ENCODE measurements at regions not wholly inside any gene's neighbourhood (a gene's known extent, or its start where the extent isn't known, plus 50 kb on each side); places are given as distances from the start of the nearest gene placed in this dataset.

DNA sequence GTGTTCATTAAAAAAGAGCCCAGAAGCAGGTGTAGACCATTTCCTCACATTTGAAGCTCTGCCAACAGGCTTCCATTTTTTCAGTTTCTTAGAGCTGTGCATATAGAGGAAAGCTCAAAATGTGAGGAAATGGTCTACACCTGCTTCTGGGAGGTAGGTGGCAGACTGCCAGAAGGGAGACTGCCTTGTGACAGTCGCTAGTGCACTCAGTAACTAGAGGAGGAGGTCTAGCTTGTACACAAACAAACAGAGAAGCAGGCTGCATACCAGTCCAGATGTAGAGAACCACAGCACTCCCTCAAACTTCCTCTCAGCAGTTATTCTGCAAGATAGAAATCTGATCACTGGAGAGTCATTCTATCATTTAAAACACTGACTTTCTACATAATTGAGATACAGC, 800.2 kb downstream of the EFNB2 start:
- Histone ChIP-seq H3K4me3 (ENCODE audit: low read depth in 1 of 3, low read length in 3 of 3) (no peak overlapping the region), H3K36me3 (ENCODE audit: control insufficient read depth in 3 of 3, insufficient read depth in 2 of 3, low read depth in 1 of 3, low read length in 3 of 3) (no peaks in the 10 kb centered on the region), H3K9me3 (ENCODE audit: control insufficient read depth in 2 of 2, insufficient read depth in 1 of 2, low read depth in 1 of 2, low read length in 1 of 2) (no peaks in the 10 kb centered on the region), H3K4me1 (ENCODE audit: control insufficient read depth in 3 of 3, insufficient read depth in 2 of 3, low read depth in 1 of 3, low read length in 2 of 3) (no peaks in the 10 kb centered on the region), H3K27me3 (ENCODE audit: control insufficient read depth in 3 of 3, insufficient read depth in 3 of 3, low read length in 3 of 3) (peaks cover 0 to under 1% (median 0%) of the 10 kb centered on the region in 3 donors), H3K27ac (ENCODE audit: low read depth in 1 of 3, low read length in 2 of 3) (no peak overlapping the region)
- WGBS, 3 donors, result 5 to 26% (median 8%) methylated on average over 1 of the region's 1 CpG
- DNase-seq, result no peak
- FAIRE-seq, result no peak

DNA sequence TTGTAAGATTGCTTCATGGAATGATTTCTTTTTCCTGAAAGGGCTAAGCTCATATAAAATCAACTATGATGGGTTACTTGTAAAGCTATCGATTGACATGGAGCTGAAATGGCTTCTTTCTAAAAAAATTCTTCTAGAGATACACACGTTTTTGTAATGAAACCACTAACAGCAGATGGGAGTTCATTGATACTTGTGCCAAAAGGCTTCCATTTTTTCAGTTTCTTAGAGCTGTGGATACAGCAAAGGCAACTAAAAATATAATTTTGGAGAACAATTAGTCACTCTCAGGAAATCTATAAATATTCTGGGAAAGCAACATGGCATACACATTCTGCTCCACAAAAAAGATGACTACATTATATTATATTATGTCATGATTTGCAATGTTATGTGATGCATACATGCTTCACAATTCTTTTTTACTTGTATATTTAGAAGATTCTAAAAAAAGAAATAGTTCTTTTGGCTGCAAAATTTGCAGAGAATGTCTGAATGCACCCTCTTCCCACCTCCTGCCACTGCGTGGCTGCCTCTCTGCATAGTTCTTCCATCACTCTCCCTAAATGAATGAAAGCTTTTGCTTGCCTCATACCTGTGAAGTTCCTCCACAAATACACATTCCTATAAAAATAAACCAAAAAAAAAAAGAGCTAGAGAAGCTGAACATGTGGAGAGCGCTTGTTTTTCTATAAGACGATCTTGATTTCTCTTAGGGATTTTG, 802.5 kb downstream of the EFNB2 start:
- no peak overlapping the region for H3K27ac ChIP-seq (ENCODE audit: low read depth in 1 of 3, low read length in 2 of 3)
- no peak for FAIRE-seq
- H3K27me3 ChIP-seq (ENCODE audit: control insufficient read depth in 3 of 3, insufficient read depth in 3 of 3, low read length in 3 of 3), result peaks cover 0 to 1% (median 0%) of the 10 kb centered on the region in 3 donors
- no peaks in the 10 kb centered on the region for H3K36me3 ChIP-seq (ENCODE audit: control insufficient read depth in 3 of 3, insufficient read depth in 2 of 3, low read depth in 1 of 3, low read length in 3 of 3)
- no peaks in the 10 kb centered on the region for H3K4me1 ChIP-seq (ENCODE audit: control insufficient read depth in 3 of 3, insufficient read depth in 2 of 3, low read depth in 1 of 3, low read length in 2 of 3)
- no peak for DNase-seq
- WGBS, 3 donors, result 83 to 89% (median 84%) methylated on average over 5 of the region's 5 CpGs
- no peaks in the 10 kb centered on the region for H3K9me3 ChIP-seq (ENCODE audit: control insufficient read depth in 2 of 2, insufficient read depth in 1 of 2, low read depth in 1 of 2, low read length in 1 of 2)
- H3K4me3 ChIP-seq (ENCODE audit: low read depth in 1 of 3, low read length in 3 of 3), result no peak overlapping the region

DNA sequence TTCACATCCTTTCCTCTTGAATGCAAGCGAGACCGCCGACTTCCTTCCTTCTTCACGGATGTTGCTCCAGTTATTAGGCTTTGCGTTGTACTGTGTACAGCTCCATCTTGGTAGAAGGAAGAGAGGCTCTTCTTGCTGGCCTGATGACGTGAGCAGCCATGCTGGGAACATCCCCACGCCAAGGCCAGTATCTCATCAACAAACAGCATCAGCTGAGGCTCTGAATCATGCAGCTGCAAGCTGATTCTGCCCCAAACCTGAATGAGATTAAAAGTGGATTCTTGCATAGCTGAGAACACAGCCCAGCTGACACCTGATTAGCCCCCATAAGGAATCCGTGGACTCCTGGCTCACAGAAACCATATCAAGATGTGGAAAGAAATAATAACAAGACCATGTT, 809.6 kb downstream of the EFNB2 start:
- WGBS, 3 donors, result 89 to 92% (median 89%) methylated on average over 8 of the region's 8 CpGs
- Histone ChIP-seq H3K36me3 (ENCODE audit: control insufficient read depth in 3 of 3, insufficient read depth in 2 of 3, low read depth in 1 of 3, low read length in 3 of 3) (no peaks in the 10 kb centered on the region), H3K27ac (ENCODE audit: low read depth in 1 of 3, low read length in 2 of 3) (no peak overlapping the region), H3K4me3 (ENCODE audit: low read depth in 1 of 3, low read length in 3 of 3) (no peak overlapping the region), H3K27me3 (ENCODE audit: control insufficient read depth in 3 of 3, insufficient read depth in 3 of 3, low read length in 3 of 3) (peaks cover 0 to 1% (median 0%) of the 10 kb centered on the region in 3 donors), H3K9me3 (ENCODE audit: control insufficient read depth in 2 of 2, insufficient read depth in 1 of 2, low read depth in 1 of 2, low read length in 1 of 2) (no peaks in the 10 kb centered on the region), H3K4me1 (ENCODE audit: control insufficient read depth in 3 of 3, insufficient read depth in 2 of 3, low read depth in 1 of 3, low read length in 2 of 3) (no peaks in the 10 kb centered on the region)
- no peak for DNase-seq
- FAIRE-seq, result no peak

DNA sequence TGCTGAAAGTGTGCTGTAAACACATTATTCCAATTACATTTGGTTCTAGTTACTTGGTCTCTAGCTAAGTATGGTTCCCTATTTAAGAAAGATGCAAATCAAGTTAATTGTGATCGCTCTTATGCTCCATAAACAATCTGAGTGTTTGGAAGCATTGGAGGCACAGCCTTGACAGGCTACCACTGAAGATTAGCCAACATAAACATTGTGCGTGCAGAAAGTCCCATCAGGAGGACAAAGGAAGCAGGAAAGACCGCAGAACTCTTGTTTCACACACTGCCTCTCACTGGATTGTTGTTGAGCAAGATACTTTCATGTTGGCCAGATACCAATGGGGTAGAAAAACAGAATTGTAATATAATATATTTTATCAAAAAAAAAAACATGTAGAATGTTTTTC, 814.4 kb downstream of the EFNB2 start:
- WGBS, 3 donors, result 54 to 85% (median 81%) methylated on average over 3 of the region's 3 CpGs
- no peaks in the 10 kb centered on the region for H3K36me3 ChIP-seq (ENCODE audit: control insufficient read depth in 3 of 3, insufficient read depth in 2 of 3, low read depth in 1 of 3, low read length in 3 of 3)
- DNase-seq, result no peak
- H3K27me3 ChIP-seq (ENCODE audit: control insufficient read depth in 3 of 3, insufficient read depth in 3 of 3, low read length in 3 of 3), result no peaks in the 10 kb centered on the region
- no peaks in the 10 kb centered on the region for H3K4me1 ChIP-seq (ENCODE audit: control insufficient read depth in 3 of 3, insufficient read depth in 2 of 3, low read depth in 1 of 3, low read length in 2 of 3)
- no peaks in the 10 kb centered on the region for H3K9me3 ChIP-seq (ENCODE audit: control insufficient read depth in 2 of 2, insufficient read depth in 1 of 2, low read depth in 1 of 2, low read length in 1 of 2)
- FAIRE-seq, result no peak
- no peak overlapping the region for H3K4me3 ChIP-seq (ENCODE audit: low read depth in 1 of 3, low read length in 3 of 3)
- no peak overlapping the region for H3K27ac ChIP-seq (ENCODE audit: low read depth in 1 of 3, low read length in 2 of 3)

DNA sequence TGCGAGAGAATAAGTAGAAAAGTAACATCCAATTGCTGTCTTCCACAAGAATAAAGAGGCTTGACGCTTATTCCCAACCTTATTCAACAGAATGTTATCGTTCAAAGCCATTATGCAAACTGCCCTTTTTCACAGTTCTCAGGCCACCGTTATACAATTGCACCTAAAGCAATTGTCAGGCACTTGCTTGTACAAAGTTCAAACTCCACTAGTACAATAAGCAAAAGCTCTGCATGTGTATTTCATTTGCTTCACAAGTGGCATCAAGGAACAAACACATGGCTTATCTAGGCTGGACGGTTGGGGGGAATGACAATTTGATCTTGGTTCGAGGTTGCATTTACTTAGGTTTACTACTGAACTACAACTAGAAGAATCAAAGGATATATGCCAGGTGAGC, 815.6 kb downstream of the EFNB2 start:
- no peak overlapping the region for H3K4me3 ChIP-seq (ENCODE audit: low read depth in 1 of 3, low read length in 3 of 3)
- no peaks in the 10 kb centered on the region for H3K36me3 ChIP-seq (ENCODE audit: control insufficient read depth in 3 of 3, insufficient read depth in 2 of 3, low read depth in 1 of 3, low read length in 3 of 3)
- H3K4me1 ChIP-seq (ENCODE audit: control insufficient read depth in 3 of 3, insufficient read depth in 2 of 3, low read depth in 1 of 3, low read length in 2 of 3), result no peaks in the 10 kb centered on the region
- no peak overlapping the region for H3K27ac ChIP-seq (ENCODE audit: low read depth in 1 of 3, low read length in 2 of 3)
- WGBS, 3 donors, result 12 to 65% (median 24%) methylated on average over 6 of the region's 6 CpGs
- H3K9me3 ChIP-seq (ENCODE audit: control insufficient read depth in 2 of 2, insufficient read depth in 1 of 2, low read depth in 1 of 2, low read length in 1 of 2), result no peaks in the 10 kb centered on the region
- no peaks in the 10 kb centered on the region for H3K27me3 ChIP-seq (ENCODE audit: control insufficient read depth in 3 of 3, insufficient read depth in 3 of 3, low read length in 3 of 3)
- FAIRE-seq (no peak), DNase-seq (peak; percentile 68)

DNA sequence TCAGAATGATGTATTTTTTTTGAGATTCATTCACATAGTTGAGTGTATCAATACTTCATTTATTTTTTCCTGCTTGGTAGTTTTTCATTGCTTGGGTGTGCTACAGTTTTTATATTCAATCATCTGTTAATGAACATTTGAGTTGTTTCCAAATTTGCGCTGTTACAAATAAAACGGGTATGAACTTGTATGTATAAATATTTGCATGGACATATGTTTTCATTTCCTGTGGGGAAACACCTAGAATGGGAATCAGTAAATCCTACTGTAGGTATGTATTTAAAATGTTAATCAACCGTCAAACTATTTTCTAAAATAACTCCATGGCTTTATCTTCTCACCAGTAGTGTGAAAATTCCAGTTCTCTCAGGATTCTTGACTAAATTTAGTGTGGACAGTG, 826.3 kb downstream of the EFNB2 start:
- FAIRE-seq (no peak), DNase-seq (no peak)
- Histone ChIP-seq H3K27me3 (ENCODE audit: control insufficient read depth in 3 of 3, insufficient read depth in 3 of 3, low read length in 3 of 3) (no peaks in the 10 kb centered on the region), H3K4me1 (ENCODE audit: control insufficient read depth in 3 of 3, insufficient read depth in 2 of 3, low read depth in 1 of 3, low read length in 2 of 3) (no peaks in the 10 kb centered on the region), H3K9me3 (ENCODE audit: control insufficient read depth in 2 of 2, insufficient read depth in 1 of 2, low read depth in 1 of 2, low read length in 1 of 2) (no peaks in the 10 kb centered on the region), H3K27ac (ENCODE audit: low read depth in 1 of 3, low read length in 2 of 3) (no peak overlapping the region), H3K4me3 (ENCODE audit: low read depth in 1 of 3, low read length in 3 of 3) (no peak overlapping the region), H3K36me3 (ENCODE audit: control insufficient read depth in 3 of 3, insufficient read depth in 2 of 3, low read depth in 1 of 3, low read length in 3 of 3) (no peaks in the 10 kb centered on the region)
- WGBS, 3 donors, result 78 to 91% (median 87%) methylated on average over 3 of the region's 3 CpGs

DNA sequence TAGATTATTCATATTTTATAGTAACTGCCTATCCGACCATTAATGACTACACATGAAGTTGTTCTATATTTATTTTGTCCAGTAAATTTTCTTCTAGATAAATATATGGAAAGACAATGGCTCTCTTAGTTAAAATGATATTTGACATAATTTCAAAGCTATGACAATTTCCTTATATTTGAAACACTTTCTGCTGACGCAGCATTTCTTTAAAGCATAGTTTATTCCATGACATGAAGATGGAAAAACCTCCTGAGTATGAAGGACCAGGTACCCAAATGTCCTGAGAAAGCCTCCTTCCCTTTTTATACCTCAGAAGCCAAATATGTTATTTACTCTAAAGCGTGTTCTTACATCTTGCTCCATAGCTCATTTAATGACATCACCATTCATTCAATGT, 831.6 kb downstream of the EFNB2 start:
- Histone ChIP-seq H3K9me3 (ENCODE audit: control insufficient read depth in 2 of 2, insufficient read depth in 1 of 2, low read depth in 1 of 2, low read length in 1 of 2) (no peaks in the 10 kb centered on the region), H3K27me3 (ENCODE audit: control insufficient read depth in 3 of 3, insufficient read depth in 3 of 3, low read length in 3 of 3) (no peaks in the 10 kb centered on the region), H3K4me3 (ENCODE audit: low read depth in 1 of 3, low read length in 3 of 3) (no peak overlapping the region), H3K36me3 (ENCODE audit: control insufficient read depth in 3 of 3, insufficient read depth in 2 of 3, low read depth in 1 of 3, low read length in 3 of 3) (no peaks in the 10 kb centered on the region), H3K27ac (ENCODE audit: low read depth in 1 of 3, low read length in 2 of 3) (no peak overlapping the region), H3K4me1 (ENCODE audit: control insufficient read depth in 3 of 3, insufficient read depth in 2 of 3, low read depth in 1 of 3, low read length in 2 of 3) (no peaks in the 10 kb centered on the region)
- DNase-seq (no peak), FAIRE-seq (no peak)
- WGBS, 3 donors, result 87 to 94% (median 89%) methylated on average over 3 of the region's 3 CpGs

DNA sequence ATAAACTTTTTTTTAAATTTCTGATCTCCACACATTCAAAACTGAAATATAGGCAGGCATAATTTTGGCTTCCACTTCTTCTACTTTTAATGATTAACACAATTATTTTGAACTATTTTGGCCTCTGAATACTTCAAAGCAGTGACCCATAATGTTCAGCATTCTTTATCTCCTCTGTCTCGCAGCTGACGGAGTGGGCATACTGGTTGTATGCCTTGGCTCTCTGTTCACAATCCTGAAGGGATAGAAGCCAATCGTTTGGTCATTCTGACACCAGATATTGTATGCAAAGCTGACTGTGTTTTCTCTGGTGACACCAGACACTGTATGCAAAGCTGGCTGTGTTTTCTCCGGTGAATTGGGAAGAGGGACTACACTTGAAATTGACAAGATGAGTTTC, 833.0 kb downstream of the EFNB2 start:
- H3K4me1 ChIP-seq (ENCODE audit: control insufficient read depth in 3 of 3, insufficient read depth in 2 of 3, low read depth in 1 of 3, low read length in 2 of 3), result no peaks in the 10 kb centered on the region

DNA sequence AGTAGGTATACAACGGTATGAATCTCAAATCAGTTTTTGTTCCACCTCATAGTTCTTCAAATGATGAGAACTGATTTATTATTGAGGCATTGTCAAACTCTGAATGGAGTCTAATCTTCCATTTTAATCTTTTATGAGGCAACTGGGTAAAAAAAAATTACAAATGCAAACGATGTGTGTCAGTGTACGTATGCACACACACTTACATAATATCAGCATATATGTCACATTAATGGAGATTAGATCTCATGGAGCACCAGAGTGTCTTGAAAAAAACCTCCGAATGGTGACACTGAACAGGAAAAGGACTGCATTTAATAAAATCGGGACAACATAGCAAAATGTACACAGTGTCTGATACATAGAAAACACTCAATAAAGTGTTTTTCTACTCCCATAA, 842.7 kb downstream of the EFNB2 start:
- no peaks in the 10 kb centered on the region for H3K36me3 ChIP-seq (ENCODE audit: control insufficient read depth in 3 of 3, insufficient read depth in 2 of 3, low read depth in 1 of 3, low read length in 3 of 3)
- FAIRE-seq (no peak), DNase-seq (no peak)
- no peaks in the 10 kb centered on the region for H3K4me1 ChIP-seq (ENCODE audit: control insufficient read depth in 3 of 3, insufficient read depth in 2 of 3, low read depth in 1 of 3, low read length in 2 of 3)
- no peak overlapping the region for H3K27ac ChIP-seq (ENCODE audit: low read depth in 1 of 3, low read length in 2 of 3)
- WGBS, 3 donors, result 83 to 89% (median 87%) methylated on average over 5 of the region's 5 CpGs
- H3K4me3 ChIP-seq (ENCODE audit: low read depth in 1 of 3, low read length in 3 of 3), result no peak overlapping the region
- H3K9me3 ChIP-seq (ENCODE audit: control insufficient read depth in 2 of 2, insufficient read depth in 1 of 2, low read depth in 1 of 2, low read length in 1 of 2), result no peaks in the 10 kb centered on the region
- no peaks in the 10 kb centered on the region for H3K27me3 ChIP-seq (ENCODE audit: control insufficient read depth in 3 of 3, insufficient read depth in 3 of 3, low read length in 3 of 3)

More for the DNA sequence above, 833.0 kb downstream of the EFNB2 start:
- DNase-seq, result no peak
- Histone ChIP-seq H3K27ac (ENCODE audit: low read depth in 1 of 3, low read length in 2 of 3) (no peak overlapping the region), H3K36me3 (ENCODE audit: control insufficient read depth in 3 of 3, insufficient read depth in 2 of 3, low read depth in 1 of 3, low read length in 3 of 3) (no peaks in the 10 kb centered on the region), H3K4me3 (ENCODE audit: low read depth in 1 of 3, low read length in 3 of 3) (no peak overlapping the region), H3K9me3 (ENCODE audit: control insufficient read depth in 2 of 2, insufficient read depth in 1 of 2, low read depth in 1 of 2, low read length in 1 of 2) (no peaks in the 10 kb centered on the region), H3K27me3 (ENCODE audit: control insufficient read depth in 3 of 3, insufficient read depth in 3 of 3, low read length in 3 of 3) (no peaks in the 10 kb centered on the region)
- WGBS, 3 donors, result 31 to 60% (median 44%) methylated on average over 4 of the region's 4 CpGs
- FAIRE-seq, result no peak
